AG09309 (cell line): ENCODE measurements at regions not wholly inside any gene's neighbourhood (a gene's known extent, or its start where the extent isn't known, plus 50 kb on each side); places are given as distances from the start of the nearest gene placed in this dataset.

Experiments used
- DNase-seq: peaks from one replicate; pipeline ENCODE4 v3.0.0-alpha.2; 2010; ENCODE audit warnings: low read depth
- H3K4me3 ChIP-seq: 2 replicates; pipeline ENCODE4 v1.5.1; 2011; ENCODE audit warnings: mild to moderate bottlenecking, low read depth, low read length, moderate library complexity; ENCODE audit not compliant: control insufficient read depth
- CTCF ChIP-seq: IDR thresholded peaks from 2 replicates; pipeline ENCODE4 v1.5.1; 2011; ENCODE audit warnings: mild to moderate bottlenecking, low read depth, low read length, inconsistent platforms; ENCODE audit not compliant: insufficient read depth, control insufficient read depth; ENCODE audit errors: missing control alignments

DNA sequence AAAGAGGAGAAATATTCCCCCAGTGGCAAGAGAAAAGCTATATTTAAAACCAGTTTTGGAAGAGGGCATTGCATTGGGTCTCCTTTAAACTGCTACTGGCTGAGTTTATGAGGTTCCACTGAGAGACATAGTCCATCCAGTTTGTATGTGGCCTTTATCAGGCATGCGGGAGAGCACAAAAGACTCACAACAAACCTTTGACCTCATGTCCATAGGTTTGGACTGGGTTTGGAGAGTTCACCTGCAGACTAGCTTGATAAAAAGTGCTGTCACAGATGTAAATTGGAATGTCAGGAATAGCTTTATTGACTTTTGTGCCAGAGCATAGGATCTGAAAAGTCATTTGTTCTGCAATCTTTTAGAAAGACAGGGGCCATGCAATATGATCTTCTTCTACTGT, 131.0 kb upstream of the NRIP1 start:
- no peak overlapping the region for H3K4me3 ChIP-seq
- no peak for DNase-seq

GRCh38 chr21:15197696-15198095, 132.9 kb upstream of the NRIP1 start:
- DNase-seq, result no peak
- no peak for TF ChIP-seq CTCF
- H3K4me3 ChIP-seq, result no peak overlapping the region

More for the DNA sequence above, 131.0 kb upstream of the NRIP1 start:
- TF ChIP-seq CTCF, result no peak

- no peak for TF ChIP-seq CTCF
- no peak for DNase-seq
- no peak overlapping the region for H3K4me3 ChIP-seq
Measured at GRCh38 chr21:15199414-15200383, 134.9 kb upstream of the NRIP1 start.

GRCh38 chr21:15203740-15204139, 138.9 kb upstream of the NRIP1 start:
- no peak for TF ChIP-seq CTCF

GRCh38 chr21:15204140-15204969, 139.6 kb upstream of the NRIP1 start:
- DNase-seq, result no peak
- no peak overlapping the region for H3K4me3 ChIP-seq
- no peak for TF ChIP-seq CTCF

More at GRCh38 chr21:15203740-15204139, 138.9 kb upstream of the NRIP1 start:
- no peak overlapping the region for H3K4me3 ChIP-seq
- no peak for DNase-seq

DNA sequence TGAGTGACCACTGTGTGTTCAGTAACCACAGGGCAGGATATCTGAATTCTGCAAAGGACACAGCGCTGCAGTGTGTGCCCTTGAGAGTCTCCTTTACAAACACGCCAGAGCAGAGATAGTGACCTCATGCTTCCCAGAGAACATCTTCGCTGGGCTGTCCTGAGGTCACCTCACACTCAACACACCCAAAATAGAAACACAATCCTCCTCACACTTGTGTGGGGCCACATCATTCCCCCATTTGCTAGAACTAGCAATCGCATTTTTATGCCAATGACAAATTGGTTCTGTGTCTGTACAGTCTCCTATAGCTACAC, 140.1 kb upstream of the NRIP1 start:
- no peak for DNase-seq
- TF ChIP-seq CTCF, result no peak
- H3K4me3 ChIP-seq, result no peak overlapping the region
